ENCODE measurements at regions not wholly inside any gene's neighbourhood (a gene's known extent, or its start where the extent isn't known, plus 50 kb on each side); places are given as distances from the start of the nearest gene placed in this dataset.

- BruUV-seq (replicated peaks) = no TSS peak
- intact Hi-C loops (cut with micrococcal nuclease; ENCODE audit: unreplicated experiment) = no loop called here
- Histone ChIP-seq H3K27me3 (ENCODE audit: control insufficient read depth, insufficient read depth, low read length) (peaks cover 3% of the 10 kb centered on the region; the same call in 1 of the 2 replicates), H3K9me3 (ENCODE audit: control insufficient read depth, insufficient read depth, low read depth, low read length) (no peaks in the 10 kb centered on the region), H3K27ac (ENCODE audit: low read length) (no peak overlapping the region), H3K36me3 (ENCODE audit: control insufficient read depth, insufficient read depth, low read length) (no peaks in the 10 kb centered on the region), H3K4me1 (ENCODE audit: control insufficient read depth, insufficient read depth, low read length) (no peaks in the 10 kb centered on the region), H3K4me3 (ENCODE audit: low read depth in 2 of 2, low read length in 2 of 2) (no peak overlapping the region)
- in situ Hi-C loops (cut with HindIII; ENCODE audit: low pct_unique_long_range_greater_than_20kb, low sequenced_read_pairs) = no loop called here
- DNase-seq (ENCODE audit: low read depth, low spot score) (no peak), ATAC-seq (no peak)
- ChIA-PET CTCF (no interaction called here), POLR2A (no interaction called here)
- no peak for TF ChIP-seq REST (IDR thresholded peaks at IDR 0.05; ENCODE audit: insufficient read depth in 1 of 2, low read depth in 2 of 2, low read length in 1 of 2)
- TF ChIP-seq TCF7L2 (IDR thresholded peaks at IDR 0.05; ENCODE audit: low read depth, low read length) = no peak
- no peak for TF ChIP-seq SIN3A (IDR thresholded peaks at IDR 0.05; ENCODE audit: borderline replicate concordance, insufficient read depth, low read depth, low read length)
- no peak for TF ChIP-seq CTCF (IDR thresholded peaks at IDR 0.05)
- TF ChIP-seq POLR2AphosphoS5 (IDR thresholded peaks at IDR 0.05; ENCODE audit: low read depth, low read length) = no peak
Measured at GRCh38 chr2:841036-841435, 109.6 kb upstream of the SNTG2 start.

- ATAC-seq = no peak
- ChIA-PET POLR2A (no interaction called here), CTCF (no interaction called here)
- TF ChIP-seq SIN3A (IDR thresholded peaks at IDR 0.05; ENCODE audit: borderline replicate concordance, insufficient read depth, low read depth, low read length) (no peak), TCF7L2 (IDR thresholded peaks at IDR 0.05; ENCODE audit: low read depth, low read length) (no peak), REST (IDR thresholded peaks at IDR 0.05; ENCODE audit: insufficient read depth in 1 of 2, low read depth in 2 of 2, low read length in 1 of 2) (no peak), CTCF (IDR thresholded peaks at IDR 0.05) (no peak), POLR2AphosphoS5 (IDR thresholded peaks at IDR 0.05; ENCODE audit: low read depth, low read length) (no peak)
- no peaks in the 10 kb centered on the region for H3K36me3 ChIP-seq (ENCODE audit: control insufficient read depth, insufficient read depth, low read length)
- intact Hi-C loops (cut with micrococcal nuclease; ENCODE audit: unreplicated experiment) = no loop called here
- H3K27me3 ChIP-seq (ENCODE audit: control insufficient read depth, insufficient read depth, low read length) = peaks cover 2% of the 10 kb centered on the region; the same call in 1 of the 2 replicates
- no peak for DNase-seq (ENCODE audit: low read depth, low spot score)
- no peaks in the 10 kb centered on the region for H3K9me3 ChIP-seq (ENCODE audit: control insufficient read depth, insufficient read depth, low read depth, low read length)
- H3K27ac ChIP-seq (ENCODE audit: low read length) = no peak overlapping the region
- in situ Hi-C loops (cut with HindIII; ENCODE audit: low pct_unique_long_range_greater_than_20kb, low sequenced_read_pairs) = no loop called here
- H3K4me1 ChIP-seq (ENCODE audit: control insufficient read depth, insufficient read depth, low read length) = no peaks in the 10 kb centered on the region
- H3K4me3 ChIP-seq (ENCODE audit: low read depth in 2 of 2, low read length in 2 of 2) = no peak overlapping the region
- no TSS peak for BruUV-seq (replicated peaks)
Measured at GRCh38 chr2:834233-834632, 116.4 kb upstream of the SNTG2 start.
